ENCODE measurements at regions not wholly inside any gene's neighbourhood (a gene's known extent, or its start where the extent isn't known, plus 50 kb on each side); places are given as distances from the start of the nearest gene placed in this dataset.

DNA sequence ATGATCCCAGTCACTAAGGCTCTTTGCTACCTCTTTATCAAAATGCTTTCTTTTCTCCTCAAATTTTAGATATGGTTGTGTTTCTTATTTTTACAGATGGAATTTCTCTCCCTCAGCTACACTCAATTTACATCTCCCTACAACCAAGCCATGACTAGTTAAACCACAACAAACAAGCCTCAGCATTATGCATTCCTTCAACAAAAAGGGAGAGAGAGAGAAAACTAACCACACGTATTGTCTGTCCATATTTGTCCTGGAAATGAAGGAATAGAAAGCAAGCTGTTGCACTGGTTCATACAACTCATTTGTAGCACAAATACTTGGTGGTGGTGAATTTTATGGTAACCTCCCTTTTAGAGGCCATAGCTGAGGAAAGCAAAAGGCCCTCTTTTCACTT, 286.4 kb downstream of the AHR start:
- Histone ChIP-seq H3F3A (ENCODE audit: low read depth) (no peaks in the 10 kb centered on the region), H3K4me1 (ENCODE audit: insufficient read depth, low read length, poor library complexity, severe bottlenecking) (no peaks in the 10 kb centered on the region), H3K9me3 (ENCODE audit: insufficient read depth, low read depth, low read length) (no peaks in the 10 kb centered on the region), H3K4me2 (ENCODE audit: low read depth, low read length, poor library complexity, severe bottlenecking) (no peak overlapping the region), H3K9me2 (replicated peaks; ENCODE audit: low read depth, low read length) (no peaks in the 10 kb centered on the region), H3K27me3 (ENCODE audit: insufficient read depth, low read length, poor library complexity, severe bottlenecking) (peaks cover 20% of the 10 kb centered on the region), H3K9ac (ENCODE audit: low read depth, low read length, poor library complexity, severe bottlenecking) (no peak overlapping the region), H2AFZ (ENCODE audit: low read length) (no peak overlapping the region), H3K36me3 (ENCODE audit: insufficient read depth, low read length) (no peaks in the 10 kb centered on the region), H3K4me3 (ENCODE audit: low read length, poor library complexity, severe bottlenecking) (no peak overlapping the region), H3K79me2 (ENCODE audit: insufficient read depth, low read length) (no peaks in the 10 kb centered on the region), H4K20me1 (ENCODE audit: insufficient read depth, low read length, poor library complexity, severe bottlenecking) (no peaks in the 10 kb centered on the region)
- TF ChIP-seq, protein P1, sequence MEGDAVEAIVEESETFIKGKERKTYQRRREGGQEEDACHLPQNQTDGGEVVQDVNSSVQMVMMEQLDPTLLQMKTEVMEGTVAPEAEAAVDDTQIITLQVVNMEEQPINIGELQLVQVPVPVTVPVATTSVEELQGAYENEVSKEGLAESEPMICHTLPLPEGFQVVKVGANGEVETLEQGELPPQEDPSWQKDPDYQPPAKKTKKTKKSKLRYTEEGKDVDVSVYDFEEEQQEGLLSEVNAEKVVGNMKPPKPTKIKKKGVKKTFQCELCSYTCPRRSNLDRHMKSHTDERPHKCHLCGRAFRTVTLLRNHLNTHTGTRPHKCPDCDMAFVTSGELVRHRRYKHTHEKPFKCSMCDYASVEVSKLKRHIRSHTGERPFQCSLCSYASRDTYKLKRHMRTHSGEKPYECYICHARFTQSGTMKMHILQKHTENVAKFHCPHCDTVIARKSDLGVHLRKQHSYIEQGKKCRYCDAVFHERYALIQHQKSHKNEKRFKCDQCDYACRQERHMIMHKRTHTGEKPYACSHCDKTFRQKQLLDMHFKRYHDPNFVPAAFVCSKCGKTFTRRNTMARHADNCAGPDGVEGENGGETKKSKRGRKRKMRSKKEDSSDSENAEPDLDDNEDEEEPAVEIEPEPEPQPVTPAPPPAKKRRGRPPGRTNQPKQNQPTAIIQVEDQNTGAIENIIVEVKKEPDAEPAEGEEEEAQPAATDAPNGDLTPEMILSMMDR (conservative IDR thresholded peaks at IDR 0.05; ENCODE audit: low read length) = no peak
- no peak for TF ChIP-seq EZH2phosphoT487 (IDR thresholded peaks at IDR 0.05; ENCODE audit: borderline replicate concordance)

DNA sequence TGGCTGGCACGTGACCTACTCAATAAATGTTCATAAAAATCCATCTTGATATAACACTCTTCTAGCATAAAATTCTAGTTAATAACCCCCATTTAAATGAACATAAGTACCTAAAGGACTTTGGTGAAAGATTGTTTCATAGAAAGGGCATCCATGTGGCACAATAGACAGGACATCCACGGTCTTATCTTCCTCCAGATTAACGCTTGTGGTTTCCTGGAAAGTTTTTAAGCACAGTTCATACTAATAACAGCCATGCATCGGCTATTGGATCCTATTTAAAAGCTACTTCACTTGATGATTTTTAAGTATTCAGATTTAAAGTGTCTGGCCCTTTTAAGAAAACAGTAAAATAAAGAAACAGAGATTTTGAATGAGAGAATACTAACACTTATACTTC, 288.3 kb downstream of the AHR start:
- H4K20me1 ChIP-seq (ENCODE audit: insufficient read depth, low read length, poor library complexity, severe bottlenecking) = no peaks in the 10 kb centered on the region
- no peaks in the 10 kb centered on the region for H3K4me1 ChIP-seq (ENCODE audit: insufficient read depth, low read length, poor library complexity, severe bottlenecking)
- H3K36me3 ChIP-seq (ENCODE audit: insufficient read depth, low read length) = no peaks in the 10 kb centered on the region
- no peaks in the 10 kb centered on the region for H3K79me2 ChIP-seq (ENCODE audit: insufficient read depth, low read length)
- H3K27me3 ChIP-seq (ENCODE audit: insufficient read depth, low read length, poor library complexity, severe bottlenecking) = peaks cover 14% of the 10 kb centered on the region
- no peak overlapping the region for H2AFZ ChIP-seq (ENCODE audit: low read length)
- H3K9me2 ChIP-seq (replicated peaks; ENCODE audit: low read depth, low read length) = no peaks in the 10 kb centered on the region
- H3K9ac ChIP-seq (ENCODE audit: low read depth, low read length, poor library complexity, severe bottlenecking) = no peak overlapping the region
- no peak overlapping the region for H3K4me2 ChIP-seq (ENCODE audit: low read depth, low read length, poor library complexity, severe bottlenecking)
- TF ChIP-seq, protein P1 (conservative IDR thresholded peaks at IDR 0.05; ENCODE audit: low read length) = no peak
- no peak for TF ChIP-seq EZH2phosphoT487 (IDR thresholded peaks at IDR 0.05; ENCODE audit: borderline replicate concordance)
- H3K9me3 ChIP-seq (ENCODE audit: insufficient read depth, low read depth, low read length) = no peaks in the 10 kb centered on the region
- H3K4me3 ChIP-seq (ENCODE audit: low read length, poor library complexity, severe bottlenecking) = no peak overlapping the region
- no peaks in the 10 kb centered on the region for H3F3A ChIP-seq (ENCODE audit: low read depth)

DNA sequence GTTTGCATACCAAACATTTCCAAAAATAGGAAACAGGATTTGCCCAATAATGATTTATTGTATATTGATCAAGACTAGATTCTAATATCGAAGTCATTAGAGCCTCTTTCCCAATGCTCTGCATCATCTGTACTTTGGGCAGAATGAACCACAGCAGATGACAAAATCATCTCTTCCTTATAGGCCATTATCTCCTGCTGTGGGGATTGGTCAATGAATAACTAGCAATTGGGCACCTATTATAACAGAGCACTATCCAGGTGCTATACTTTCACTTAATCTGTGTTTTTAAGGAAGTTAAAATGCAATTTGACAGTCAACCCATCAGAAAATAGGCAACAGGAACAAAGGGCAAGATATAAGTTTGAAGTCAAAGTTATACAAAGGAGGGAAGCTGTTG, 290.3 kb downstream of the AHR start:
- Histone ChIP-seq H3K36me3 (ENCODE audit: insufficient read depth, low read length) (no peaks in the 10 kb centered on the region), H2AFZ (ENCODE audit: low read length) (no peak overlapping the region), H3K9me2 (replicated peaks; ENCODE audit: low read depth, low read length) (no peaks in the 10 kb centered on the region), H3K4me2 (ENCODE audit: low read depth, low read length, poor library complexity, severe bottlenecking) (no peak overlapping the region), H3F3A (ENCODE audit: low read depth) (no peaks in the 10 kb centered on the region), H3K79me2 (ENCODE audit: insufficient read depth, low read length) (no peaks in the 10 kb centered on the region), H3K9me3 (ENCODE audit: insufficient read depth, low read depth, low read length) (no peaks in the 10 kb centered on the region), H4K20me1 (ENCODE audit: insufficient read depth, low read length, poor library complexity, severe bottlenecking) (no peaks in the 10 kb centered on the region), H3K4me1 (ENCODE audit: insufficient read depth, low read length, poor library complexity, severe bottlenecking) (no peaks in the 10 kb centered on the region), H3K4me3 (ENCODE audit: low read length, poor library complexity, severe bottlenecking) (no peak overlapping the region), H3K9ac (ENCODE audit: low read depth, low read length, poor library complexity, severe bottlenecking) (no peak overlapping the region), H3K27me3 (ENCODE audit: insufficient read depth, low read length, poor library complexity, severe bottlenecking) (peaks cover 19% of the 10 kb centered on the region)
- TF ChIP-seq, protein P1 (conservative IDR thresholded peaks at IDR 0.05; ENCODE audit: low read length) = no peak
- no peak for TF ChIP-seq EZH2phosphoT487 (IDR thresholded peaks at IDR 0.05; ENCODE audit: borderline replicate concordance)

Data from Loucy (cell line).